HG02885 (cell line): ENCODE measurements at regions not wholly inside any gene's neighbourhood (a gene's known extent, or its start where the extent isn't known, plus 50 kb on each side); places are given as distances from the start of the nearest gene placed in this dataset.

Source experiments
- ATAC-seq: cut with Tn5 transposase; IDR thresholded peaks from one replicate; pipeline ENCODE4 v1.9.1; 2021; ENCODE audit warnings: mild to moderate bottlenecking; ENCODE audit not compliant: unreplicated experiment, poor library complexity

GRCh38 chr16:85415196-85416090, 197.7 kb upstream of the GSE1 start:
- ATAC-seq = no peak

DNA sequence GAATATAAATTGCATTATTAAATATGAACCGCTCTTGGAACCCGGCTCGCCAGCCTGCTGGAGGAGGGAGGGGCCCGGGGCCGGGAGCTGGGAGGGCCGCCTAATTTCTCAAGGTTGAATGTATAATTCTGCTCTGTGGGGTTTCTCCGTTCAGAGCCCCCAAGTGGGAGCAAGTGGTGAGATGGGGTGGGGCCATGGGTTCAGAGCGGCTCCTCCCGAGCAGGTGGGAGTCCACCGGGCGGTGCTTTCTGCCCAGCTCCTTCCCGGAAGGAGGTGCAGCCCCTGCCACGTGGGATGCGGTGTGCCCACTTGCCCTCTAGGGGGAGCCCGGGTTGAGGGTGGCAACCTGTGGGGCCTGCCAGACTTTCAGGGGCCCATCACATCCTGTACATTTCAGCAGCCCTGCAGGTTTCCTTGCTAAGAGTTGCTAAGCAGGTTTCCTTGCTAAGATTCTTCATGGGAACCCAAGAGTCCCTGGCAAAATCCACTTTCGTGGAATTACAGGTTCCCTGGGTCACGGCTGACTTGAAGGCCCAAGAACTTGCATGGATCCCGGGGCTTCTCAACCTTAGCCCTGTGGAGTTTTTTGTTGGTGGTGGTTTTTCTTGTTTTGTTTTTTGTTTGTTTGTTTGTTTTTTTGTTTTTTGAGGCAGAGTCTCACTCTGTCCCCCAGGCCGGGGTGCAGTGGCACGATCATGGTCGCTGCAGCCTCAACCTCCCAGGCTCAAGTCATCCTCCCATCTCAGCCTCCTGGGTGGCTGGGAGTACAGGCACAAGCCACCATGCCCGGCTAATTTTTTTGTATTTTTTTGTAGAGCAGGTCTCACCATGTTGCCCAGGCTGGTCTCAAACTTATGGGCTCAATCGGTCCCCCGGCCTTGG, 196.7 kb upstream of the GSE1 start:
- ATAC-seq = no peak

DNA sequence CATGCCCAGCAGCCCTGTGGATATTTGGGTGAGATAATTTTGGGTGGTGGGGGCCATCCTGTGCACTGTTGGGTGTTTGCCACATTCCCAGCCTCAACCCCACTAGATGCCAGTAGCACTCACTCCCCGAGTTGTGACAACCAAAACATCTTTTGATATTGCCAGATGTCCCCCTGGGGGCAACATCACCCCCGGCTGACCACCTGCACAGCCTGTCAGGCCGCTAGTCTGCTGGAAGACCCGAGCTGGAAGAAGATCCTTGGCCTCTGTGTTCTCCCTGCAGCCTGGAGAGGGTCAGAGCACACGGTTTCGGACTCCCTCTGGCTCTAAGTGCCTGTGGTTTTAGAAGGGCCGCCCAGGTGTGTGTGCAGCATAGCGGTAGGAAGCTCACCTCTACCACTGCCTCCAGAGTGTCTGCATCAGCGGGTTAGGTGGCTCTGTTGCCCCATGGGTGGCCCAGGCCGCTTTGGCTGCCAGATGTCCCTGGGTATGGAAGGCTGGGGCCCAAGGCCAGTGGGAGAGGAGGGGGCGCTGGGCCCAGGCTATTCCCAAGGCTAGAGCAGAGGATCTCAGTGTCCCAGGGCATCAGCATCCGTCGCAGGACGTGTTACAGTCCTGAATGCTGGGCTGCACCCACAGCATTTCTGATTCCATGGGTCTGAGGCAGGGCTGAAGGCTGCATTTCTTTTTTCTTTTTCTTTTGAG, 195.8 kb upstream of the GSE1 start:
- no peak for ATAC-seq

GRCh38 chr16:85418978-85419491, 194.1 kb upstream of the GSE1 start:
- ATAC-seq = no peak

GRCh38 chr16:85419503-85420408, 193.4 kb upstream of the GSE1 start:
- ATAC-seq = no peak

- peak; percentile 46 for ATAC-seq
These were observed 192.4 kb upstream of the GSE1 start for GRCh38 chr16:85420501-85421337.

DNA sequence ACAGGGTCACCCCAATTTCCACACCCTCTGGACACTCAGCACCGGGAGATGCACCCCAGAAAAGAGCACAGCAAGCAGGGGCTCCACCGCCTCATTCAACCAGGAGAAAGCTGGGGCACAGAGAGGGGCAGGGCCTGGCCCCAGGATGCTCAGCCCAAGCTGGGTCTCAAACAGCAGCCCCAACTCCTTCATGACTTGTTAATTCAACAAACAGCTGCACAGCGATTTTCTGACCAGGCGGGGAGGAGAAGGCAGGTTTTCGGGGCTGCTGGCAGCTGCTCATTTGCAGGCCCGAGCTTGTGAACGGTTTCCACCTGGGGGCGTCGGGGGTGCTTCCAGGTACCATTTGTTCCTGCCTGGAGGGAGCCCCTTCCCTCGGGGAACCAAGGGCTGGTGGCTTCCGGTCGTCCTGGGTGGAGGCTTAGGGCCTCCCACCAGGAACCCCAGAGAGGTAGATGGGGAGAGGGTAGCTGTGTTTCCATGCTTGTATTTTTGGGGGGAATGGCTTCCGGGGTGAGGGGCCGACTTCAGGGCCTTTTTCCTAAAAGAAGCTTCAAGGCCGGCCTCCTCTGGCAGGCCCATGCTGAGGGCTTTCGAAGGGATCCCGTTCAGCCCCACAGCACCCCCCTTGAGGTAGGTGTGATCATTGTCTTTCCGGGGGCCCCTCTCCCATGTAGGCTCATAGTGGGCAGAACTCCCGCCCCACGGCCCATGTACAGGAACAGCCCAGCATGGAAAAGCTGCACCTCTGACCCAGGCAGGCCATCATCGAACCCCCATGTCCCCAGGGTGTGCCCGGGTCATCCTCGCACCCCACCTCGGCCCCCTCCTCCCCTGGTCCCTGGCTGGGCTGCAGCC, 191.6 kb upstream of the GSE1 start:
- ATAC-seq = no peak

GRCh38 chr16:85422196-85422631, 190.9 kb upstream of the GSE1 start:
- no peak for ATAC-seq

- ATAC-seq = no peak
These were observed 190.2 kb upstream of the GSE1 start for GRCh38 chr16:85422632-85423550.

- ATAC-seq = no peak
These were observed 189.5 kb upstream of the GSE1 start for GRCh38 chr16:85423631-85424030.

- no peak for ATAC-seq
These were observed 188.7 kb upstream of the GSE1 start for GRCh38 chr16:85424260-85425073.

GRCh38 chr16:85425074-85425662, 188.0 kb upstream of the GSE1 start:
- ATAC-seq = no peak

- no peak for ATAC-seq
These were observed 186.3 kb upstream of the GSE1 start for GRCh38 chr16:85426806-85427205.

- no peak for ATAC-seq
These were observed 184.8 kb upstream of the GSE1 start for GRCh38 chr16:85428168-85428898.
